Endodermal cell (in vitro differentiated cells): ENCODE measurements at regions not wholly inside any gene's neighbourhood (a gene's known extent, or its start where the extent isn't known, plus 50 kb on each side); places are given as distances from the start of the nearest gene placed in this dataset.

Experiments used
- DNase-seq: peaks from one replicate; pipeline ENCODE4 v3.0.0-alpha.2; 2017
- H3K27ac ChIP-seq: 2 replicates; pipeline ENCODE4 v1.5.1; 2013; ENCODE audit warnings: mild to moderate bottlenecking, low read depth, low read length, moderate library complexity
- H3K27me3 ChIP-seq: 2 replicates; pipeline ENCODE4 v1.6.1; 2013; ENCODE audit warnings: mild to moderate bottlenecking, low read length, moderate library complexity; ENCODE audit not compliant: insufficient read depth, control insufficient read depth, poor library complexity, severe bottlenecking
- H3K36me3 ChIP-seq: 2 replicates; pipeline ENCODE4 v1.7.0; 2013; ENCODE audit warnings: mild to moderate bottlenecking, low read length, moderate library complexity; ENCODE audit not compliant: control insufficient read depth, insufficient read depth
- H3K4me1 ChIP-seq: one replicate; pipeline ENCODE4 v1.7.0; 2013; ENCODE audit warnings: low read length; ENCODE audit not compliant: control insufficient read depth, insufficient read depth
- H3K4me3 ChIP-seq: 2 replicates; pipeline ENCODE4 v1.5.1; 2013; ENCODE audit warnings: mild to moderate bottlenecking, low read length, moderate library complexity
- H3K9ac ChIP-seq: 2 replicates; pipeline ENCODE4 v1.6.1; 2013; ENCODE audit warnings: mild to moderate bottlenecking, low read length, moderate library complexity; ENCODE audit not compliant: poor library complexity, severe bottlenecking; ENCODE audit errors: extremely low read depth
- H3K9me3 ChIP-seq: 2 replicates; pipeline ENCODE4 v1.6.1; 2013; ENCODE audit warnings: mild to moderate bottlenecking, low read length, moderate library complexity; ENCODE audit not compliant: control insufficient read depth
- H3K27ac Mint-ChIP-seq: 2 replicates; pipeline ENCODE4 v1.8.0; 2020; ENCODE audit warnings: mixed read lengths
- H3K27me3 Mint-ChIP-seq: 2 replicates; pipeline ENCODE4 v1.8.0; 2021; ENCODE audit warnings: mild to moderate bottlenecking, mixed read lengths; ENCODE audit not compliant: insufficient read depth
- H3K36me3 Mint-ChIP-seq: 2 replicates; pipeline ENCODE4 v1.8.0; 2020; ENCODE audit warnings: low read depth, mixed read lengths
- H3K4me1 Mint-ChIP-seq: 2 replicates; pipeline ENCODE4 v1.8.0; 2020; ENCODE audit warnings: mixed read lengths
- H3K4me3 Mint-ChIP-seq: 2 replicates; pipeline ENCODE4 v1.8.0; 2020; ENCODE audit warnings: mild to moderate bottlenecking, moderate library complexity, mixed read lengths
- H3K9me3 Mint-ChIP-seq: 2 replicates; pipeline ENCODE4 v1.8.0; 2020; ENCODE audit warnings: mild to moderate bottlenecking, mixed read lengths
- CTCF ChIP-seq: fragments of 200-600 bp; sonication (generic); conservative IDR thresholded peaks from 2 replicates; pipeline ENCODE4 v1.5.0; 2021; ENCODE audit warnings: antibody characterized with exemption, mild to moderate bottlenecking
- WGBS, 2 experiments: methylation state at CpG; one replicate each; pipeline versions ENCODE4 v1.1.5 to v1.1.7; 2013; ENCODE audit warnings: missing lambda C conversion rate in 2 of 2, mixed read lengths in 1 of 2; ENCODE audit not compliant: insufficient coverage in 1 of 2, insufficient read length in 1 of 2; 5-methylcytosine and 5-hydroxymethylcytosine counted together

GRCh38 chr1:220325306-220325995, 53.2 kb upstream of the RAB3GAP2 start:
- Histone ChIP-seq H3K9ac (no peak overlapping the region), H3K4me3 (no peak overlapping the region), H3K27me3 (peaks cover 9% of the 10 kb centered on the region), H3K36me3 (no peaks in the 10 kb centered on the region), H3K27ac (no peak overlapping the region), H3K4me1 (no peaks in the 10 kb centered on the region), H3K9me3 (no peaks in the 10 kb centered on the region)
- Mint-ChIP-seq H3K36me3 (no peaks in the 10 kb centered on the region), H3K9me3 (no peaks in the 10 kb centered on the region), H3K27ac (no peak overlapping the region), H3K4me1 (no peaks in the 10 kb centered on the region), H3K4me3 (no peak overlapping the region), H3K27me3 (no peaks in the 10 kb centered on the region)
- 91 to 100% methylated on average over 2 to 4 of the region's 4 CpGs for WGBS, 2 experiments
- DNase-seq, result no peak
- TF ChIP-seq CTCF, result no peak

- no peak overlapping the region for H3K27ac ChIP-seq
- H3K36me3 ChIP-seq, result no peaks in the 10 kb centered on the region
- Mint-ChIP-seq H3K27me3 (no peaks in the 10 kb centered on the region), H3K36me3 (no peaks in the 10 kb centered on the region), H3K9me3 (no peaks in the 10 kb centered on the region), H3K4me3 (no peak overlapping the region), H3K27ac (no peak overlapping the region), H3K4me1 (no peaks in the 10 kb centered on the region)
- no peak for DNase-seq
- H3K4me3 ChIP-seq, result no peak overlapping the region
- TF ChIP-seq CTCF, result no peak
- no peak overlapping the region for H3K9ac ChIP-seq
- H3K9me3 ChIP-seq, result no peaks in the 10 kb centered on the region
- H3K4me1 ChIP-seq, result no peaks in the 10 kb centered on the region
- 92% methylated on average over 4 of the region's 4 CpGs for WGBS, 2 experiments
- H3K27me3 ChIP-seq, result peaks cover 24% of the 10 kb centered on the region
These were observed 51.5 kb upstream of the RAB3GAP2 start for GRCh38 chr1:220323717-220324116.

- no peaks in the 10 kb centered on the region for H3K4me1 ChIP-seq
- H3K9ac ChIP-seq, result no peak overlapping the region
- H3K9me3 ChIP-seq, result no peaks in the 10 kb centered on the region
- WGBS, 2 experiments, result 71% methylated on average over 2 of the region's 2 CpGs; no CpG with 5 or more reads in 1 of the 2 experiments
- no peak for TF ChIP-seq CTCF
- peaks cover 9% of the 10 kb centered on the region for H3K27me3 Mint-ChIP-seq
- no peak overlapping the region for H3K4me3 ChIP-seq
- H3K27me3 ChIP-seq, result peaks cover 36% of the 10 kb centered on the region
- no peaks in the 10 kb centered on the region for H3K36me3 Mint-ChIP-seq
- no peaks in the 10 kb centered on the region for H3K9me3 Mint-ChIP-seq
- no peaks in the 10 kb centered on the region for H3K4me1 Mint-ChIP-seq
- no peak overlapping the region for H3K4me3 Mint-ChIP-seq
- H3K36me3 ChIP-seq, result no peaks in the 10 kb centered on the region
- H3K27ac Mint-ChIP-seq, result no peak overlapping the region
- DNase-seq, result no peak
- no peak overlapping the region for H3K27ac ChIP-seq
These were observed 50.3 kb upstream of the RAB3GAP2 start for GRCh38 chr1:220322570-220322969.
